SU-DHL-6 (cell line): ENCODE measurements at regions not wholly inside any gene's neighbourhood (a gene's known extent, or its start where the extent isn't known, plus 50 kb on each side); places are given as distances from the start of the nearest gene placed in this dataset.

Experiments used
- CTCF ChIP-seq: fragments of 200-600 bp; sonication (generic); IDR thresholded peaks from one replicate; pipeline ENCODE4 v1.5.1; 2017; ENCODE audit warnings: antibody characterized with exemption, mild to moderate bottlenecking, low read length, moderate library complexity; ENCODE audit not compliant: insufficient read depth, poor library complexity, severe bottlenecking
- EZH2phosphoT487 ChIP-seq: fragments of 200-600 bp; sonication (generic), shearing (Covaris generic); conservative IDR thresholded peaks from 2 replicates; pipeline ENCODE4 v1.6.1; 2018; ENCODE audit warnings: mild to moderate bottlenecking, antibody characterized with exemption, low read length, moderate library complexity, mixed read lengths

- TF ChIP-seq CTCF (no peak), EZH2phosphoT487 (no peak)
These were observed 201.2 kb downstream of the TTC8 start for GRCh38 chr14:89025561-89026236.
